HG03354 (cell line): ENCODE measurements at regions not wholly inside any gene's neighbourhood (a gene's known extent, or its start where the extent isn't known, plus 50 kb on each side); places are given as distances from the start of the nearest gene placed in this dataset.
"Not testable (repeated sequence)": the region's sequence is repeated elsewhere in the genome, so short reads cannot be mapped to it uniquely, and the experiment has no call there.

ENCODE experiments used
- ATAC-seq: cut with Tn5 transposase; IDR thresholded peaks from one replicate; pipeline ENCODE4 v1.9.1; 2021; ENCODE audit warnings: mild to moderate bottlenecking; ENCODE audit not compliant: unreplicated experiment, poor library complexity, severe bottlenecking

DNA sequence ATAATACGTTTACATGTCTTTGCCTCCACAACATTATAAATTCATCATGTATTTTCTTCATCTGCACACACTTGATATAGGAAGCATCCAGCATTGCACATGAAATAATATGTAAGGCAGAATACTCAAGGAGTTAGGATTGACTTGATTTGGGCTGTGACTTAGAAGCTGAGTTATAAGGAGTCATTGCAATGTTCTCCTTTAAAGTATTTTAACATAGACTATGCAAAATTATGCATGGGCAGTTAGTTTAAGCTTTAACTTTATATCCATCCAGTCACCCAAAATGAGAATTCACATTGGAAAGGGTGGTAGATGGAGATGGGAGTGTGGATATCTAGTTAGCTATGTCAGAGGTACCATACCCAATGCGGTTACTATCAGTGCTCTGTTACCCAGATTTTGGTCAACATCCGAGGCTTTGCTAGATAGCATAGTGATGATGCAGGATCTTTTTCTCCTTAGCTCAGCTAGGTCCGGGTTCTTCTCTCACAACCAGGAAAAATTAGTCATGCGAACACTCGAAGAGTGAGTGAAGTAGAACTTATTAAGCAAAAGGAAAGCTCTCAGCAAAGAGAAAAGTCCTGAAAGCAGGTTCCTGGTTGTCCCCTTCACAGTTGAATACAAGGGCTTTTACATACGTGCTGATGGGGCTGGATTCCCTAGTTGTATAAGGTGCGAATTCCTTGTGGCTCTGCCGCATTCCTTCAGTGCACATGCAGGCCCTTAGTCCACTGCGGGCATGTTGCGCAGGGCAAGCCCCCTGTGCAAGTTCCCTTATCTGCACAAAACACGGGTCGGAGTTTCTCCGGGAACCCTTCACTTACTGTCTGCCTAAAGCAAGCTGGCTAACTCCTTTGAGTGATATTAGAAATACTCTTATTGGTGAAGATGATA is 73.1 kb upstream of the FAM20A start:
- ATAC-seq, result no peak

DNA sequence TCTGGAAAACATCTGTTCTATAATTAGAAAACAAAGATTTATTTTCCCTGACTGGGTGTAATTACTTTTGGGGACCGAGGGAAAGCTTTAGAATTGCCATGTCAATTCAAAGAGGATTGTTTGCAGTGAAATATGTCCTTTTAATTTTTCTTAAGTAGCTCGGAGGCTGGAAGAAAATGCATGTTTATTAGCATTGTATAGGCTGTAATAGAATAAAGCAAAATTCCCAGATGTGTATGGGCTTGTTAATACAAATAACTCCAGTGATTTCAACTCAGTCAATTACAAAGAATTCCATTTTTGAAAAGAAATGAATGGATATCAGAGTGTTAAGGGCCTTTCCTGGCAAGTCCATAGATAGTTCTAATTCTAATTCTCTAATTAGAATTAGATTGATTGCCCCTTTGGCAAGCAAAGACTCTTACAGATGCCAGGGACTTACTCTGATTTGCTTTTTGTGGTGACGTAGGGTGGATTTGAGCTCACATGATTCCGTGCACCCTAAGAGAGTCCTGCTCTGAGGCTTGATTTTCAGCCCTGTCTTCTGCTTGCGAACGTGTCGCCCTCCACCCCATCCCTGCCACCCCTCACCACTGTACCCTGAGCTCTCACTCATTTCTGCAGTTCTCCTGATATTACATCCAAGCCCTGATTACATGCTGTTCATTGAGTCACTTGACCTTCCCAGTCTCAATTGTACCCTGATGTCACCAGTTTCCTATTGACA is 70.0 kb upstream of the FAM20A start:
- ATAC-seq, result no peak

DNA sequence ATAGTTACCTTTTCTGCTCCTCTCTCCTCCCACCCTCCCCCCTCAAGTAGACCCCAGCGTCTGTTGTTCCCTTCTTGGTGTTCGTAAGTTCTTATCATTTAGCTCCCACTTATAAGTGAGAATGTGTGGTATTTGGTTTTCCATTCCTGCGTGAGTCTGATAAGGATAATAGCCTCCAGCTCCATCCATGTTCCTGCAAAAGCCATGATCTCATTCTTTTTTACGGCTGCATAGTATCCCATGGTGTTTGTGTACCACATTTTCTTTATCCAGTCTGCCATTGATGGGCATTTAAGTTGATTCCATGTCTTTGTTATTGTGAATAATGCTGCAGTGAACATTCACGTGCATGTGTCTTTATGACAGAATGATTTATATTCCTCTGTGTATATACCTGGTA is 65.3 kb upstream of the FAM20A start:
- not testable (repeated sequence) for ATAC-seq

DNA sequence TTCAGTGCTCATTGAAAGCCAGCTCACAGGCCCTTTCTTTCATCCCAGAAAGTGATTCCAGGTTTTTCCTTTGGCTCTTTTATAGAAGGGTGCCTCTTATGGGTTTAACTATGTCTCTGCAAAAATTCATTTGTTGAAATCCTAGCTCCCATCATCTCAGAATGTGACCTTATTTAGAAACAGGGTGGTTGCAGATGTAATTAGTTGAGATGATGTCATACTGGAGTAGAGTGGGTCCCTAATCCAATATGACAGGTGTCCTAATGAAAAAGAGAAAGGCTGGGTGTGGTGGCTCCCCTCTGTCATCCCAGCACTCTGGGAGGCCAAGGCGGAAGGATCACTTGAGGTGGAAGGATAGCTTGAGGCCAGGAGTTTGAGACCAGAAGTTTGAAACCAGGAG is 64.2 kb upstream of the FAM20A start:
- ATAC-seq, result no peak

DNA sequence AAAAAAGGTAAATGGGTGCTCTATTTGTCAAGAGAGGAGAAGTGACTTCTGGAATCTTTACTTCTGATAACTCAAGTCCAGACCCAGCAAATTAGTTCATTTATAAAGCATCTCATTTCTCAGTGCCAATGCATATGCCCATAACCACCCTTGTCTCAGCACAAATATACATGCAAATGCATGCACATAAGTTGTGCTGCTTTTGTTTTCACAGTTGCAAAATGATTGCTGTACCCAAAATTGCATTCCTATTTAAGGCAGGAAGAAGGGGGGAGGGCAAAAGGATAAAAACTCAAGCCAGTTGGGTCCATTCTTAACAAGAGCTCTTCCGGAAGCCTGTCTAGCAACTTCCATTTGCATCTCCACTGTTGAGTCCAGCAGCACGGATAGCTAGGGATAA is 61.3 kb upstream of the FAM20A start:
- no peak for ATAC-seq

DNA sequence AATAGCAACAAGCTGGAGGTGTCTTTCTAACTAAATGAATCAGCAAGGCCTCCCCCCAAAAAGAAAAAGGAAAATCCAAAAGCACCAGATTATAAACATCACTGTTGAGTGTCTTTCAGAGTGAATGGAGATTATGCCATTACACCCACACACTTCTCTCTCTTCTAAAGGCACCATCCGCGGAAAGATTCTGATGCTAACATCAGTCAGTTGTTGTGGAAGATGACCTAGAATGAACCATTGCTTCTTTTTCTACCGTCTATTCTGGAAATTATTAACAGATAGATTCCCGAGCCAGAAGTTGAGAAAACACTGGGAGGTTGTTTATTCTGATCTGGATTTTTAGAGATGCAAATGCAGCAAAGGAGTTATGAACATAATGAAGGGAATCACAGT is 60.9 kb upstream of the FAM20A start:
- ATAC-seq, result no peak

DNA sequence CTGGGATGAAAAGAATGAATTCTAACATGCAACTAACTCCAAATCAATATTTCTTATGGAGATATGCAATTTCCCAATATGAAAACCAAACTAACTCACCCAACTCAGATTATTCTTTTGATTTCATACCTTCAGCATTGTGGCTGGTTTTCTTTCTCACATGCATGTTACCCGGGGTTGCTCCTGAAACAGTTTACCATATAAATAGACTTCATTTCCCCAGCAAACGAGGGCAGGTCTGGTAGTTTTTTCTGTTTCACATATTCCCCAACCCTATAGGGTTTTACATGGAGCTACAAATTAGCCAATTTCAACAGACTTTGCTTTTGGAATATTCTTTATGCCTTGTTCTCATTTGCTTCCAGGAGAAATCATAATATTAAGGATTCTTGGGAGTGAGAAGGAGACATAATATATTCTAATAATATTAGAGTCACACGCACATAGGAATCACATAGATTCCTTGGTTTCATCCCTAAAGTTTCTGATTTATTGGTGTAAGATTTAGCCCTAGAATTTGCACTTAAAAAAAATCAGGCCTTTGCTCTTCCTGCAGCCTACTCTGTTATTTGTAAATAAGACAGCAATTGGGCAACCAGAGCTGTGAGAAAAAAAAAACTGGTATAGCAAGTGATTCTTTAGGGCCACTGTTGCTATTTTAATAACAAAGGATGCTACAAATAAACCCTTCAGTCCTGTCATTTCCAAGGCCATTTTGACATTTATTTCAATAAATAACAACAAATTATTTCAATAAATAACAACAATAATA is 60.3 kb upstream of the FAM20A start:
- no peak for ATAC-seq

DNA sequence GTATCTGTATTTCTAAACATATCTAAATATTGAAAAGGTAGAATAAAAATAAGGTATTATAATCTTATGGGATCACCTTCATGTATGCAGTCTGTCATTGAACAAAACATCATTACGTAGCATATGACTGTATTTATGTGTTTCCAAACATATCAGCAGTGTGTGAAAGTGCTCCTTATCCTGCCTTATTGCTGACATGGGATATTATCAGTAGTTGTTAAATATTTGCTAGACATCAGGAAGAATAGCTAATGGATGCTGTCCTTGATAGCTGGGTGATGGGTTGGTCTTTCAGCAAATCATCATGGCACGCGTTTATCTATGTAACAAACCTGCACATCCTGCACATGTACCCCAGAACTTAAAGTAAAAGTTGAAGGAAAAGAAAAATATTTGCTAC is 59.1 kb upstream of the FAM20A start:
- ATAC-seq, result no peak

DNA sequence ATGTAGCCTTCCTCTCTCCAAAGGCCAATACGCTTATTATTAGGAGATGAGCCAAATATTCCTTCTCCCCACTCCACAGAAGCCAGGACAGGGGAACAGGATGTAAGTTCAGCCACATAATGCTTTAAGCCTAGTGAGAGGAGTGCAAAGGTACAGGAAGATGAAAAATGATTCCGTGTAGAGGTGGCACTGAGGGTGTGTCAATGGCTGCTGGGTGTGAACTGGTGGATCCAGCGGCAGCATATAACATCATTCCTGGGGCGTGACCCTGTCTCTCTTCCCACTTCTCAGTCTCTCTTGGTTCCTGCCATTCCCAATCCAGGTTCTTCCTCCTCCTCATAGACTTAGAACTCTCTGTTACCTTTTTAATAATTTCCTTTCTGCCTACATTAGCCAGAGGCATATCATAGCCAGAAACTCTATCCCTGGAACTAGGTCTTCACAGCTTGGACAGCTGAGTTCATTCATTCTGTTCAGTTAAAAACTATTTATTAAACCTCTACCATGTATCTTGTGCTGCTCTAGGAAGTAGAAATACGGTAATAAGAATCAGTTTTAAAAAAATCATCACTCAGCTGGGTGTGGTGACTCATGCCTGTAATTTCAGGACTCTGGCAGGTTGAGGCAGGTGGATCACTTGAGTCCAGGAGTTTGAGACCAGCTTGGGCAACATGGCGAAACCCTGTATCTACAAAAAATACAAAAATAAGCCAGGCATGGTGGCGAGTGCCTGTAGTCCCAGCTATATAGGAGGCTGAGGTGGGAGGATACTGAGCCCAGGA is 58.0 kb upstream of the FAM20A start:
- ATAC-seq, result no peak

DNA sequence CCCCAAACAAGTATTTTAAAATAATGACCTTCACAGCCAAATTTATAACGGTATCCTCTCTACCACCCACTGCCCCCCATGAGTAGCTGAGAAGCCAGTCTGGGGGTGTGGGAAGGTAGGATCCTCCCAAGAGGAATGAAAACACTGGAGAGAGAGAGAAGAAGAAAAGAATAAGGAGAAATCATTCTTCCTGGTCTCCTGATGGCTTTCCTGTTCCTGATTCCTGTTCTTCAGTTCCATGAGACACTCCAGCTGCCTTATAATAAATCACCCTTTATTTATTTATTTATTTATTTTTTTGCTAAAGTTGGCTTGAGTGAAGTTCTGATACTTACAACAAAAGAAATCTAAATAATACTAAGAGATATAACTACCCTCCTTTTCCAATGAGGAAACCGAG is 56.4 kb upstream of the FAM20A start:
- ATAC-seq, result no peak

DNA sequence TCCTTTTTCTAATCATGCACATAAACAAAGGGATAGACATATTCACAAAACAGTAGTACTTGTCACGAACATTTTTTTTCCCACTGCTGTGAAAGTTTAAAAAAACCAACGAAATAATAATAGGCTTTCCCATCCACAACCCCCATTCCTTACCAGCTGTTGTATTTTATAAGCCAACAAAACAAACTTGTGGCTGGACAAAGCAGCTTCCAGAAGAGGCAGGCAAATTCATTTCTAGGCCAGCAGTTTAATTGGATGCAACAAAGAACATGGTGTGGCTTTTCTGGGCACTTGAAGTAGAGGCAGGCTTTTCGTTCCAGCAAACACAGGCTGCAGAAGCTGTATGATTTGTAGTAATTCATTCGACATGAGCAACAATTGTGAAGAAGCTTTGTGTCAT is 56.0 kb upstream of the FAM20A start:
- no peak for ATAC-seq

DNA sequence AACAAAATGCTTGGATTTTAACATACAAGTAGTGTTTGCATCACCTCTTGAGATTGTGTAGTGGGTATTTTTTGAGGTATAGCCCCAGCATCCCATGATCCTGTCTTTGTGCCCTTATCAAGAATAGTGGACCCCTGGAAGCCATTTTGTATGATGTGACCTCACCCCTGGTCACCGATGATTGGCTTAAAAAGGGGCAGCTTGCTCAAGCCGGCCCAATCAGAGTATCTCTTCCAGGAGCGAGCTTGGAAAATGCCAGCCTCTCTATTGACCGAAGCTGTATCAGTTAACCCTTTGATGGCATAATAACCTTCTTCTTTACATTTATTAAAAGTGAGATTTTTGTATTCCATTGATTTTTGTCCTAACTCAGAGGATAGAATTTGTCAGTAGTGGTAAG is 55.5 kb upstream of the FAM20A start:
- ATAC-seq, result no peak
